ENCODE measurements at regions not wholly inside any gene's neighbourhood (a gene's known extent, or its start where the extent isn't known, plus 50 kb on each side); places are given as distances from the start of the nearest gene placed in this dataset.
"Not testable (repeated sequence)": the region's sequence is repeated elsewhere in the genome, so short reads cannot be mapped to it uniquely, and the experiment has no call there.

DNA sequence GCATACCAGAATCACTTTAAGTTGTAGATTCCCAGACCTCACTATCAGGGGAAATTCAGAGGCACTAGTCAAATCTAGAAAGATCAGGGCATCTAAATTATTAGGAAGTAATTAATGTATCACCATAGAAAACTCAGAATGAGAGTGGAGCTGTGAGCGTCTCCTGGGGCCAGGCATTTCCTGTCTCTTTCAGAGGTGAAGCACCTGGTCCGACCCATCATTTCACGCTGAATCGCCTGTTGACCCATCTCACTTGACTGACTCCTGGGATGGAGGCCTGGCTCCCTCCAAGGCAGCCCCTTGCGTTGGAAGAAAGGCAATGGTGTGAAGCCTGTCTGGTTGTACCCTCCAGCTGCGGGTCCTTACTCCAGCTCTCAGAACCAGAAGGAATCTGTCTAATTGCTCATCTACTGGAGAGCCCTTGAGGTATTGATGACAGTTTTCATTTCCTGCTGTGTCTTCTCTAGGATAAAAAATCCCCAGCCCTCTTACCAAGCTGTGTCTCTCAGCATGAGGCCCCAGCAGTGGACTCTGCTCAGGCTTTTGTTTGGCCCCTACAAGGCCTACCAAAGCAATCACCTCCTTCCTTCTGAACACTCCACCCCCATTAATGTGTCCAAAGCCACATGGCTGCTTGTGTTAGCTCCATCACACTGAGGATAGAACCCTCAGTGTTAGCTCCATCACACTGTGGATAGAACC lies 93.2 kb upstream of the SYT13 start:
- no peak for DNase-seq

DNA sequence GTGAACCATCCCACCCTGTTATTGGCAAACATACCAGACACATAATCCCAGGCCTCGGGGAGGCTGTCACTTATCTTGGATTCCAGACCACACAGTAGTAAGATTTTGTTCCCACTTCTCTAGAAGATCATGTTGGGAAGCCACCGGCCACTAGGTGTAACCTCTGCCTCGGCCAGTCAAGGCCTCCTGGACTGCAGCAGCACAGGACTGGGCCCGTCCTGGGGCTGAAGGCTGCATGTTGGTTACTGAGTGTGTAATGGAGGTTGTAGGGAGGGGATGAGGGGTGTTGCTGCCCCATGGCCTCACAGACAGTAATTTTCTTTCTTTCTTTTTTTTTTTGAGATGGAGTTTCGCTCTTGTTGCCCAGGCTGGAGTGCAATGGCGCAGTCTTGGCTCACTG lies 92.4 kb upstream of the SYT13 start:
- DNase-seq, result no peak

DNA sequence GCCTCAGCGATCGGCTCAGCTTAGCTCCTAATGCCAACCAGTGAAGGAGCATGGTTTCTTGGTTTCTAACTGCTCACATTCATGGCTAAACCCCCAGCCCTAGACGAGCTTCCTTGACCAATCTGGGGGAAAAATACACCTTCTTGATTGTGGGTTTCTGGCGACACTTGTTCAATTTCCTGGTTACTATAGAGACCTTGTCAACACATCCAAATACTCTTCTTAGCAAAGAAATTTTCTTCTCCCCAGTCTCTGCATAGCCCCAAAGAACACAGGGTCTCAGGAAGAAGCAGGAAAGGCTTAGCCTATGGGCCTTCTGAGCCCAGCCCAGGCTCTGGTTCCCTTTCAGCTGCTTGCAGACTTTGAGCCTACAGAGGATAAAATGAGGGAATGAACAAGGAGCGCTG lies 88.5 kb upstream of the SYT13 start:
- no peak for DNase-seq

DNA sequence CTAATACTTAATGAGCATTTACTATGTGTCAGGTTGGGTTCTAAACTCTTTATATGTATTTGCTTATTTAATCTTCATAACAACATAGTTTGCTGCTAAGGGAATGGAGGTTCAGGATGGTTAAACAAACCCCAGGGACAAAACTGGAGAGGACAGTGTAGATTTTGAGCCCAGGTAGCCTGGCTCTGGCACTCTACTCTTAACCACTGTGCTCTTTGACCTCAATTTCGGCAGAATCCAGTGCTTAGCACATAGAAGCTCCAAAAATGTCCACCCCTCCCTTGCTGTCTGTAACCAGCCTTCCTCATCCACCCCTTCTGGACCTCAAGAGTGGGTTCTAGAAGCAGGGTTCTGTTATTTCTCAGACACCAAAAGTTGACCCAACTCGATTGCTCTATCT lies 88.0 kb upstream of the SYT13 start:
- DNase-seq, result no peak

DNA sequence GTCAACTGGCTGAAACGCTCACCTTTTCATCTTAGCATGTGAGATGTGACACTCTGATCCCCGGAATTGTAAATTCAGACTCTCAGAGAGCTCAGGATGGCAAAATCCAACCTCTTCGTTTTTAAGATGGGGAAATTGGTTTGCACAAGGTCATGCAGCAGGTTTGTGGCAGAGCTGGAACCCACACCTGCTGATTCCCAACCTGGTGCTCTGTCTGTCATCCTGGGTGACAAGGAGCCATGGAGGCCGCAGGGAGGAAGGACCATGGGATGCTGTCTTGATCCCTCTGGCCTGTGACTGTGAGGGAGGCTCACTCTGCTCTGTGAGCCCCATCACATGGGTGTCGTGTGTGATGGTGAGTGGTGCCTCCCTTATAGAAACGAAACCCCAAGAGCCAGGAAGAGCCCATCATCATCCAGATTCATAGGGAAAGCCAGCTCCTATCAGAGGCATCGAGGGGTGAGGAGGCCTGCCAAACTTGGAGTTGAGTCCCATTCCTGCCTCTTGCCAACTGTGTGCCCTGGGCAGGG lies 87.4 kb upstream of the SYT13 start:
- no peak for DNase-seq

DNA sequence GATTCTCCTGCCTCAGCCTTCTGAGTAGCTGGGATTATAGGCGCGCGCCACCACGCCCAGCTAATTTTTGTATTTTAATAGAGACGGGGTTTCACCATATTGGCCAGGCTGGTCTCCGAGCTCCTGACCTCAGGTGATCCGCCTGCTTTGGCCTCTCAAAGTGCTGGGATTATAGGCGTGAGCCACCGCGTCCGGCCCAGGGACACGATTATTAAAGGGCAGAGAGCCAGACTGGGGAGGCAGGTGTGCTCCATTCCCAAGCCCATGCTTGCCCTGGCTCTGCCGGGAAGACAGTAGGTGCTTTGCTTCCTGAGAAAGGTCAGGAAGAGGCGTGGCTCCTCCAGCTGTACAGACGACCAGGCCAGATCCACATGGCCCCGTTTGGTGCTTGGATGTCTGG lies 86.3 kb upstream of the SYT13 start:
- not testable (repeated sequence) for DNase-seq

DNA sequence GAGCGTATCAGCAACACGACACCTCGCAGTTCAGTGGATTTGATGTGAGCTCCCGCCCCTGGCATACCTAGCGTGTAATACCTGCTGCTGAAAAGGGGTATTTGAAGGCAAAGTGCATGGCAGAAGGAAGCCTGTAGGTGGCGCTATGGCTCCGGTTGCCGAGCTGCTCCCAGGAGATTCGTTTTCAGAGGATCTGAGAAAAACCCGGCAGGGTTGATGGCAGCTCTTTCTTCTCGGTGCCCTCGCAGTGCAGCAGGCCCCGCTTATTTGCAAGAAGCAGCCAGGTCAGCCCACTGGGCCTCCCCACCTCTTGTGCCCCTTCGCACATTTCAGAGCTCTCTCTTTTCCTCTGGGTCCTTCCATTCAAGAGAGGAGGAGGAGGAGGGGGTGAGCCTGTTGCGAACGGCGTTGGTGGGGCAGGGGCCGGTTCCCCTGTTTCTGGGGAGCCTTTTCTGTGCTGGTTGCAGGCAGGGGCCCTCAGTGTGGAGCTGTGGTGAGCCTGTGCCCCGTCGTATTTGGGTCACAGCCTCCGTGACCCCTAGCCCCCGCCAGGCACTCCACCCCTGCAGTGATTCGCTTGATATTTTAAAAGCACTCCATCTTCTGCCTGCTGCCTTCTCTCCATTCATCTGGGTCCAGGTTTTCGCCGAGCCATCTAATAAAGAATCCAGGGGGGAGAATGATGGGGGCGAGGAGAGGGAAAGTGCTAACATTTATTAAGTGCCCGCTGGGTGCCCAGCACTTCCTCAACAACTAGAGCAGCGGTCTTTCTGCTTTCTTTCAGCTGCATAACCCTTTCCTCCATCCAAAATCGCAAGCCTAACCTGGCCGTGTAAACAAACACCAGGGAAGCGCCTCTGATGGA lies 85.3 kb upstream of the SYT13 start:
- no peak for DNase-seq

DNA sequence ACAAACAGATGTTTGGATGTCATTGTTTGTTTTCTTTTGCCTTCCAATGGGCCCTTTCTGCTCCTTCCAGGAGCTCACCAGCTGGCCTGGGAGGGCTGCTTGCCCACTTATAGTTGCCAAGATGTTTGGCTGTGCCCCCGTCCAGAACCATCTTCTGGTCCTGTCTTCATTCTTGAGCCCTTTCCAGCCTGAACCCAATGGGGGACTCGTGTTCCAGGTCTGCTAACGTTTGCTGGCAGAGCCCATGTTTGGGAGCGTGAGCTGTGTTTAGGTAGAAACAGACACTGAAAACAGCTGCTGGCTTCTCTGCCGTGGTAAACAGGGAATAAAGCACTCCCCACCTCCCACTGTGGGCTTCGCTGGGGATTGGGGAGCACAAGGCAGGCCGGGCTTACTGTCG lies 83.2 kb upstream of the SYT13 start:
- no peak for DNase-seq

DNA sequence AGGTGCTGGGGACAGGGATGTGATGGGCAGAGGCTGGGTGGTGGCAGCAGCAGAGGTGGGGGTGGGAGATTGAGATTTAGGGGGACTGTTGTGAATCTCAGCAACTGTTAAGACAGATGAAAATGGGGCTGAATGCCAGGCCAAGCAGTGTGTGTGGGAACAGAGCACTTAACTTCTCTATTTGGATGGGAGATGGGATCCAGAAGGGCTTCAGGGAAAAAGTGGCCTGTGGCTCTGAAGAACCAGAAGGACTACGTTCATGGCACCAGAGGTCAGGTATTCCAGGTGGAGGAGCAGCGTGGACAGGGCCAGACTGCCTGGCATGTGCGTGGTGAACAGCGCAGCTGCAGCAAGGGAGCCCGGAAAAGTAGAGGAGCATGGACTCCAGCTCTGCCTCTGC lies 82.6 kb upstream of the SYT13 start:
- no peak for DNase-seq

DNA sequence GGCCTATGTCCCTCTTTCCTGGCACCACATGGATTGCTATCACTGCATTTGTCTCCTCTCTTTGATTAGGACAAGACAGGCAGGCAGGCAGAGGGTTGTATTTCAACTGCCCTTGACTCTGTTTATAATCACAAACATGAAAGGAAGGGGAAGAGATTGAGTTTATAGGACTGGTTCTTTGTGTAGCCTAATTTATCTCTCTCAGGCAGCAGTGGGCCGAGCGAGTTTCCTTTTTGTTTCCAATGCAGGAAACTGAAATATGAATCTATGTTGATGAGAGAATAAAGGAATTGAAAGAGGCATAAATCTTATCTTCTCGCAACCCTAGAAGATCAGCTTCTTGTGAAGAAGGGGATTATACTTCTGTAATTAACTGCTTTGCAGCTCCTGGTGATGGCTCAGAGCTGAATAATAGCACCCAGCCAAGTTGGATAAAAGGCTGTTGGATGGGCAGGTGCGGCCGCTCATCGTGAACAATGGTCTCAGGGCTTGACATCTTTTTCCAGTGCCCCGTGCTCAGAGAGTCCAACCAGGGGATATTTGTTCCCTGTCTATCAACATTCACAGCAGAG lies 80.6 kb upstream of the SYT13 start:
- no peak for DNase-seq

DNA sequence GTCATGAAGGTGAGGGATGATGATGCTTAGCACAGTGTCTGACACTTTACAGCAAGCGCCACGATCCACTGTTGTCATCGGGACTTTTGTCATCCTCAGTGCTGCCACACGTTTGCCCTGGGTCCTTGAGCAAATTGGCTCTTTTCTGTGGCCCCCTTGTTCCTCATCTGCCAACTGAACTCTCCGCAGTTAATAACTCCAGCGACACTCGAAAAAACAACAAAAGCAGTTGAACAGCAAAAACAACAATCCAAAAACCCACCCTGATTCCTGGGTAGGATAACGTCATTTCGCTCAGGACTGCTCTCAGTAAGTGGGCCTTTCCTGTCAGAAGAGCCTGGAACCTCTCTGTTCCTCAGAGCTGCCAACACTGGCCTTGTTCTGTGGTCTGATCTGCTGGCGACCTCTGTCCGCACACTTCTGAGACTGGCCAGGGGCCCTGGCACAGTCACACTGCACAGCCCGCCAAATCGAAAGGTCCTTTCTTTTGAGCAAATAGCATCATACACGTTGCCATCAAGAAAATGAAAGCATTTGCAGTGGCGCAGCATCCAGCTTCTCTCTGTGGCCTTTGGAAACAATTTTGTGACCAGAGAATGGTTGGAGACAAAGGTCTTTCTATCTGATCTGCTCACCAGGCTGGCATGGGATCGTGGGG lies 79.9 kb upstream of the SYT13 start:
- no peak for DNase-seq

DNA sequence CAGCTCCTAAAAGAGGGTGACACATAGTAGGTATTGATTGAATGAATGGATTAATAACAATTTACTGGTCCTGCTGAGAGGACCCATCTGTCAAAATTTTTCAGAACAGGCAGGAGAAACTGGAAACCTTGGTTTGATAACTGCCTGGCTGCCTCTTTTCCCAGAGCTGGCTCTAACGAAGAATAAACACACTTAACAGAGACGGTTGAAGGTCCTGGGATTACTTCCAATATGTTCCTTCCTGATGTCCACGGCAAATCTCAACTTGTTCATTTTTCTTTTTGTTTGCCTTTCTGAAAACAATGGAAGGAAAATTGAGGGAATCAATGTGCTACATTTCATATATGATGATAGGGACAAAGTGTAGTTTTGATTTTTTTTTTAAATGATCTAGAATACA lies 76.5 kb upstream of the SYT13 start:
- no peak for DNase-seq

DNA sequence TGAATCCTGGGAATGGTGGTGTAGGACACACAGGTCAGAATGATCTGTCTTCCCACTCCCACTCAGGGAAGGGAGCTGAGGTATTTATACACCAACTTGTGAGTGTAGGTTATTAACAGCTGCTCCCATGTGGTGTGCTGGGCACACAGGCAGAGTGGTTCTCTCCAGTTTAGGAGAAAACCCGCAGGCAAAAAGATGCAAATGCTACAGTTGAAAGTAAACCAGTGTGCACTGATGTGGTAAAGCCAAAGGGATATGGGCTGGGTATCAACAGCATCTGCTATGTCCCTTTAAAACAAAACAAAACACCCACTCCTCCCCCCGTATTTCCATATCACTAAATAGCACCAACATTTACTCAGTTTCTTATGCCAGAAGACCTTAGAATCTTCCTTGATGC lies 75.4 kb upstream of the SYT13 start:
- no peak for DNase-seq

DNA sequence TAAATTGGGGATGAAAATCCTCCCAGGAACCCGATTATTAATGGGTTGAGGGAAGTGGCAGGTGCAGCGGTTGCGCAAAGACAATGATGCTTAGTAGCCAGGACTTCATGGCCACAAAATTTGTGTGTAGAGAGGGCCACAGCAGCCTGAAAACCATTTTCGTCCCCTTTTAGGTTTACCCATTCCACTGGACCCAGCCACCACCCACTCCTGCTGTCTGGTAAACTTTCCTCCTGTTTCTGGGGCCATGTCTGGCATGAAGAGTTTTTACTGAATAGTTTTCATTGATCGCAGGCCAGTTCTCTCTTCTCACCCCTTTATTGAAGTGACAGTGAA lies 69.5 kb upstream of the SYT13 start:
- no peak for DNase-seq

DNA sequence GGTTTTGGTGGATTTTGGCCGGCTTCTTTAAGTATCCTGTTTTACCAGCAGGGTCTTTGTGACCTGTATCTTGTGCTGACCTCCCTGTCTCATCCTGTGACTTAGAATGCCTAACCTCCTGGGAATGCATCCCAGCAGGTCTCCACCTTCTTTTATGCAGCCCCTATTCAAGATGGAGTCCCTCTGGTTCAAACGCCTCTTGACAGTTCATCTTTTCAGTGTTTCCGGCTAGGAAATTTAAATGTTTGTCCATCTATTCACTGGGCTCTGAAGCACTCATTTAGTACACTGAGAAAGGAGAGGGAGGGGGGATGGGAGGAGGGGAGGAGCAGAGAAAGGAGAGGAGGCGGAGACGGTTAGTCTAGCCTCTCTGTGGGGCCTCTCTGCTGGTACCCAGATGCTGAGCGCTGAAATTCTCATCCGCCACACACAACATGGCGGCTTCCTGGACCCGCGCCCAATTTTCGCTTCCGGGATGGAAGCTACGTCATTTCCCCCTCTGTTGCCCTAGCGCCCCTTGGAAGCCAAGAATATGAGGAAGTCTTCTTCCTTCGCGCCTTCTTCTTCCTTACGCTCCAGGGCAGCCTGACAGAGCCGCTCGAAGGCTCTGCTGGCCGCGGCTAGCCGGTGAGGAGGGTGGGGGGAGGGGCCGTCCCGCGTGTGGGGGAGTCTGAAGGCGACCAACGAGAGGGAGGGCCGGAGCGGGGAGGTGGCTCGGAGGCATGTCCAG lies 69.0 kb upstream of the SYT13 start:
- DNase-seq, result no peak

DNA sequence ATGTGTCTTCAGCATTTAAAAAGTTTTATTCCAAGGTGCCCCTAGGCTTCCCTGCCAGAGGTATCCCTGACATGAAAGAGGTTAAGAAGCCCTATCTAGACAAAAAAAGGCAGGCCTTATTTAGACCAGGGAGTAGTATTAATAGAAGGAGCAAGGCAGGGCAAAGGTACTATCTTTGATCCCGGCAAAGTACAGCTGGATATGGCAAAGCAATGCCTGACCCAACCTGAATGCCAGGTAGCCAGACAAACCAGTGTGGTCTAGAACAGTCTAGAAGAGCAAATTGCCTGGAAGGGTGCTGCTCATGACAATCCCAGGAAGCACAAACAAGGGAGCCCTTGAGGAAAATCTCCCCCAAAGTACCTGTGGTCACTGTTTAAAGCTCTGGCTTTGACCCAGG lies 62.6 kb upstream of the SYT13 start:
- no peak for DNase-seq

DNA sequence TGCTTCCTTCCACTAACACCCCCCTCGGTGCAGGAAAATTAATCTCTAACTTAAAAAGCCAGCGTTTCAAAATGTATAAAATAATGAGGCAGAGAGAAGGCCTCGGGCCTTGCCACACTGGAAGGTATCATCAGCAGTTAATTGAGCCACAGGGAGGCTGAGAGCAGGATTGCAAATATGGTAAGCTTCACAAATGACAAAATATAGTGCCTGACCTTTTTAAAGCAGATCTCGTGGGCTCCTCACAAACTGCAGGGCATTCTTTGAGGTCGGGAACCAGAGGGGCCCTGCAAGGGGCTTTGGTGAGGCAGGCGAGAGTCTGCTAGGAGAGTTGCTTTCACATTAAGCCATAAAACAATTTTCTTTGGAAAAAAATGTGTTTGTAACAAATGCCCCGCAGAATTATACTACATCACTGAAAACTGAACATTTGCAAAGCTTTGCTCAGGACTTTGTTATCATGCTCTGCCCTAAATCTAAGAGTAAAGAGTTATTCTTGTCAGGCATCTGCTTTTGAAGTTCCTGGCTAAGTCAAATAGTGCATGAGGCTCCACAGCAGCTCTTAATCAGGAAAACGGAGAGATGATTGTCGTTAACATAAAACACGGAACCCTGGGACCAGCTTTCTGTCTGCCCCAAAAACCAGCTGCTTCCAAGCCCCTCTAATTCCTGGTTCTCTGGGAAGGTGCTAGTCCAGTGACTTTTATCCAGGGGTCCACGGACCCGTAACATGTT lies 61.4 kb upstream of the SYT13 start:
- DNase-seq, result no peak

DNA sequence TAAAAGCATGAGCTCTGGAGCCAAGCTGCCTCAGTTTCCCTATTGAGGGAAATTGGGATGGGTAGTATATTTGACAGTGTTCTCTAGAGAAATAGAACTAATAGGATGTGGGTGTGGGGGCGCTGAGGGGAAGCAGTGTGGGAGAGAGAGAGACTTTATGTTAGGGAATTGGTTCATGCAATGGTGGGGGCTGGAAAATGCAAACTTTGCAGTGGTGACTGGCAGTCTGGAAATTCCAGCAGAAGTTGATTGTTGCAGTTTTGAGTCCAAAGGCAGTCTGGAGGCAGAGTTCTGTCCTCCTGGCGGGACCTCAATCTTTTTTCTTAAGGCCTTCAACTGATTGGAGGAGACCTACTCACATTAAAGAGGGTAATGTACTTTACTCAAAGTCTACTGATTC lies 59.4 kb upstream of the SYT13 start:
- DNase-seq, result no peak

DNA sequence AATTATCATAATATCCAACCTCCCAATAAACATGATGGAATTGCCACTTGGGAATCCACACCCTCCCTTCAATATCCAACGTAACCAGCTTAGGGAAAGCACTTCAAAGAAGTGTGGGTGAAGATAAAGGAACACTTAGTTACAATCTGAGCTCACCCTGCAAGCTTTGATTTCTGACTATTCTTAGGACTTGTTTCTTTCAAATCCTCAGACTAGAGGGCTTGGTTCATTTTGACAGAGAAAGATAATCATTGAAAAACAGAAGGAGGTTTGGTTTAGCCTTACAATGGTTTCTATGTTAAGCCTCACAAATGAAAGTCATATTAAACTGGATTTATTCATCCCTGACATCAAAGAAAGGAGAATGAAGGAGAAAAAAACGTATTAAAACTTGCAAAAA lies 57.9 kb upstream of the SYT13 start:
- no peak for DNase-seq

DNA sequence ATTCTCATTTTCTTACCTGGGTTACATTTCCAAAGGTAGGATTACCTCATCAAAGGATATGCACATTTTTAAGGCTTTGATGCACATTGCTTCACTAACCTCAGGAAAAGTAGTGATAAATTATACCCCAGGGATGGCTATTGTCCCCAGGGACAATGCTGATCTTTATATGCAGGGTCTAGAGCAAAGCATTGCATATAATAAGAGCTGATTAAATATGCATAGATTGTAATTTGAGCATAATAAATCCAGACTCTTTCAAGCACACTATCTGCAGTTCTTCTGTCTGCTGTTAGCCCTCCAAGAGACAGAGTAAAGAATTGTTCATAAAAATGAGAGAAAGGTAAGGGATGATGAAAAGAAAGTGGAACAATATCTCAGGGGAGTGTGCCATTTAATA lies 57.3 kb upstream of the SYT13 start:
- DNase-seq, result no peak

DNA sequence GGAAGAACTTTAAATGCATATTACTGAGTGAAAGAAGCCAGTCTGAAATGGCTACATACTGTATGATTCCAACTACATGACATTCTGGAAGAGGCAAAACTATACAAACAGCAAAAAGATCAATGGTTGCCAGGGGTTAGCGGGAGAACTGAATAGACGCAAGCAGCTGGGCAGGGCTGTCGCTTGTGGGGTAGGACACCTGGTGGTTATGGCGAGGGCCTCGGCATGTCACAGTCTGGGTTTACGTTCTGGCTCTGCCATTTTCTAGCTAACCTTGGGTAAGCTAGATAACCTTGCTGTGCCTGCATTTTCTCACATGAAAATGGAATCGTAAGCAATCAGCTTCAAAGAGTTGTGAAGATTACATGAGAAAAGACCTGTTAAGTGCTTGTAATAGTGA lies 55.2 kb upstream of the SYT13 start:
- DNase-seq, result no peak
